ENCODE measurements at regions not wholly inside any gene's neighbourhood (a gene's known extent, or its start where the extent isn't known, plus 50 kb on each side); places are given as distances from the start of the nearest gene placed in this dataset.

DNA sequence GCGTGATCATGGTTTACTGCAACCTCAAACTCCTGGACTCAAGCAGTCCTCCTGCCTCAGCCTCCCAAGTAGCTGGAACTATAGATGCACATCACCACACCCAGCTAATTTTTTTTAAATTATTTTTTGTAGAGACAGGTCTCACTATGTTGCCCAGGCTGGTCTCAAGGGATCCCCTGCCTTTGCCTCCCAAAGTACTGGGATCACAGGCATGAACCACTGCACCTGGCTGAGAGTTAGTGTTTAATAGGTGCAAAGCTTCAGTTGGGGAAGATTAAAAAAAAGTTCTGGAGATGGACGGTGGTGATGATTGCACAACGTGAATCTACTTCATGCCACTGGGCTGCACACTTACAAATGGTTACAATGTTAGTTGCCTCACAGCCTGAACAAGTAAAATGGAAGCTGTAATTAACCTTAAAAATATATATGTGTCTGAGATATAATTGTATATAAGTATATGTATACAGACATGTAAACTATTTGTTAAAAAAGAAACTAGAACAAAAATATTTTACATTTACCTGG, 106.4 kb upstream of the ZNF438 start:
- no peak overlapping the region for H3K4me3 ChIP-seq
- H3K27ac ChIP-seq, result no peak overlapping the region
- ATAC-seq, result no peak
- H3K9me3 ChIP-seq, result no peaks in the 10 kb centered on the region
- DNase-seq, result no peak
- no peaks in the 10 kb centered on the region for H3K36me3 ChIP-seq
- intact Hi-C loops (cut with DNase I), result no loop called here
- TF ChIP-seq, protein P1, sequence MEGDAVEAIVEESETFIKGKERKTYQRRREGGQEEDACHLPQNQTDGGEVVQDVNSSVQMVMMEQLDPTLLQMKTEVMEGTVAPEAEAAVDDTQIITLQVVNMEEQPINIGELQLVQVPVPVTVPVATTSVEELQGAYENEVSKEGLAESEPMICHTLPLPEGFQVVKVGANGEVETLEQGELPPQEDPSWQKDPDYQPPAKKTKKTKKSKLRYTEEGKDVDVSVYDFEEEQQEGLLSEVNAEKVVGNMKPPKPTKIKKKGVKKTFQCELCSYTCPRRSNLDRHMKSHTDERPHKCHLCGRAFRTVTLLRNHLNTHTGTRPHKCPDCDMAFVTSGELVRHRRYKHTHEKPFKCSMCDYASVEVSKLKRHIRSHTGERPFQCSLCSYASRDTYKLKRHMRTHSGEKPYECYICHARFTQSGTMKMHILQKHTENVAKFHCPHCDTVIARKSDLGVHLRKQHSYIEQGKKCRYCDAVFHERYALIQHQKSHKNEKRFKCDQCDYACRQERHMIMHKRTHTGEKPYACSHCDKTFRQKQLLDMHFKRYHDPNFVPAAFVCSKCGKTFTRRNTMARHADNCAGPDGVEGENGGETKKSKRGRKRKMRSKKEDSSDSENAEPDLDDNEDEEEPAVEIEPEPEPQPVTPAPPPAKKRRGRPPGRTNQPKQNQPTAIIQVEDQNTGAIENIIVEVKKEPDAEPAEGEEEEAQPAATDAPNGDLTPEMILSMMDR (IDR thresholded peaks at IDR 0.05), result no peak
- peaks cover 24% of the 10 kb centered on the region for H3K4me1 ChIP-seq
- no peaks in the 10 kb centered on the region for H3K27me3 ChIP-seq (ENCODE audit: low read depth)

DNA sequence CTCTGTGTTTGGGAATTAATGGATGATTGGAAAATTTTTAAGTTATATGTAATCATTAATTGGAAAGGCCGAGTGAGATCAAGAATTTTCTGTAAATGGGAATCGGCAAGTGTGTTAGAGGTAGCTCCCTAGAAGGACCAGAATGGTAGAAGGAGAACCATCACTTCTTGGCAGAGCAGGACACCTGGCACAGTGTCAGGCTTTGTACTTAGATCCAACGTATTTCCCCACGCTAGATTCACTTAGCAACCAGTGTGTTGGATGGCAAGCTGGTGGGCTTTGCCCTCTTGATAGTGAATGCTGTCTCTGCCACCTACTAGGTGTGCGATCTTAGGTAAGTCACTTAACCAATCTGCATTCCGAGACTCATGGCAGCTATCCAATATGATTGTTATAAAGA, 107.8 kb upstream of the ZNF438 start:
- H3K36me3 ChIP-seq, result no peaks in the 10 kb centered on the region
- peaks cover 14% of the 10 kb centered on the region for H3K4me1 ChIP-seq
- intact Hi-C loops (cut with DNase I), result no loop called here
- TF ChIP-seq, protein P1 (IDR thresholded peaks at IDR 0.05), result no peak
- no peaks in the 10 kb centered on the region for H3K9me3 ChIP-seq
- no peak for DNase-seq
- no peak for ATAC-seq
- H3K27ac ChIP-seq, result no peak overlapping the region
- no peaks in the 10 kb centered on the region for H3K27me3 ChIP-seq (ENCODE audit: low read depth)
- H3K4me3 ChIP-seq, result no peak overlapping the region

DNA sequence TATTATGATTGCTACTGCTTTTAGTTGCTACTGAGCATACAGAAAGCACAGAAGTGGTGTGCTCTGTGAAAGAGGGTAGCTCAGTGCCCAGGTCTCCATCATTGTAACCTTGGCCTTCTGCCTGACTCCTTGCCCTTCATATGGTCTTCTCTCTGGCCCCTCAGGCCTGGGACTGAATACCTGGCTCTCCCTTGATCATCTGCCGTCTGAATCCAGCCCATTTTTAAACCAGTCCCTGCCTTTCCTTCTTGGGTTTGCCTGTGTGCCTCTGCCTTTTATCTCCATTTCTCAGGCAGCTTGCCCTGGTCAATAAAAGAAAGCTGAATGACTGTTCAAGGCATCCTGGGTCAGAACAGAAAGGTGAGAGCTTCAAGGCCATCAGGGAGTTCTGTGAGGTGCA, 109.1 kb upstream of the ZNF438 start:
- TF ChIP-seq, protein P1 (IDR thresholded peaks at IDR 0.05), result no peak
- ATAC-seq, result no peak
- no peaks in the 10 kb centered on the region for H3K27me3 ChIP-seq (ENCODE audit: low read depth)
- no peak overlapping the region for H3K4me3 ChIP-seq
- H3K27ac ChIP-seq, result no peak overlapping the region
- intact Hi-C loops (cut with DNase I), result no loop called here
- H3K4me1 ChIP-seq, result peaks cover 9% of the 10 kb centered on the region
- H3K36me3 ChIP-seq, result no peaks in the 10 kb centered on the region
- no peak for DNase-seq
- no peaks in the 10 kb centered on the region for H3K9me3 ChIP-seq

DNA sequence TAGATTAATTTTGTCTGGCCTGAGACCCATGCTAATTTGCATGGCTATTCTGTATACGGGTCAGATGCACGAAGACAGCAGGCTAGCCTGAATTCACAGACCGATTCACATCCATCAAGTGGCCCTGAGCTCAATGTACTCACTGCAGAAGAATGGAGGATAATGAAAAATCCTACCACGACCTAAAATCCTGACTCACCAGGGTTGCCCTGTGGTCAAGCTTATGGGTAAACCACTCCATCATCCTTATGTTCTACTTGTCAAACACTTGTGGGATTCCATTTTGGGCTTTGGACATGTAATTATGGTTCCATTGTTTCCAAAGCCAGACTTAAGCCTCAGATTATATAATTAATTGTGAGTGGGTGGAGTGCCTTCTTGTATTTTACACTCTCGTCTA, 110.4 kb upstream of the ZNF438 start:
- ATAC-seq (no peak), DNase-seq (no peak)
- TF ChIP-seq, protein P1 (IDR thresholded peaks at IDR 0.05), result no peak
- H3K36me3 ChIP-seq, result no peaks in the 10 kb centered on the region
- H3K27me3 ChIP-seq (ENCODE audit: low read depth), result no peaks in the 10 kb centered on the region
- H3K9me3 ChIP-seq, result no peaks in the 10 kb centered on the region
- H3K4me1 ChIP-seq, result peaks cover 15% of the 10 kb centered on the region
- H3K27ac ChIP-seq, result no peak overlapping the region
- intact Hi-C loops (cut with DNase I), result no loop called here
- no peak overlapping the region for H3K4me3 ChIP-seq

DNA sequence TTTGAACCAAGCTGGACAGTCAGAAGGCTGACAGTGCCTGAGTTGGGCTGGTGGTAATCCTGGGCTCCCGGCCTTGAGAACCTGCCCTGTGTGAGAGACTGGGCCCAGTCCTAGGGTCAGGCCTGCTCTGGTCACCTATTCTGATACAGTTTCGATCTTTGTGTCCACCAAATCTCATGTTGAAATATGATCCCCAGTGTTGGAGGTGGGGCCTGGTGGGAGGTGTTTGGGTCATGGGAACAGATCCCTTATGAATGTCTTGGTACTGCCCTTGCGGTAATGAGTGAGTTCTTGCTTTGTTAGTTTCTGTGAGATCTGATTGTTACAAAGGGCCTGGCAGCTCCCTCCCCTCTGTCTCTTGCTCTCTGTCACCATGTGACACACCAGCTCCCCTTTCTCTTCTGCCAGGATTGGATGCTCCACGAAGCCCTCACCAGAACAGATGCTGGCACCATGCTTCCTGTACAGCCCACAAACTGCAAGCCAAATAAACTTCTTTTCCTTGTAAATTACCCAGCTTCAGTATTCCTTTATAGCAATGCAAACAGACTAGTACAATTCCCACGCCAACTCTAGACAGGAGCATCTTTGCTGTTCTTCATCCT, 111.8 kb upstream of the ZNF438 start:
- intact Hi-C loops (cut with DNase I), result no loop called here
- ATAC-seq (no peak), DNase-seq (no peak)
- H3K36me3 ChIP-seq, result no peaks in the 10 kb centered on the region
- no peaks in the 10 kb centered on the region for H3K27me3 ChIP-seq (ENCODE audit: low read depth)
- H3K9me3 ChIP-seq, result no peaks in the 10 kb centered on the region
- no peak overlapping the region for H3K4me3 ChIP-seq
- peaks cover 14% of the 10 kb centered on the region for H3K4me1 ChIP-seq
- H3K27ac ChIP-seq, result no peak overlapping the region
- TF ChIP-seq, protein P1 (IDR thresholded peaks at IDR 0.05), result no peak

Measured in lower lobe of right lung (tissue), 2 donors.